GM18868 (cell line): ENCODE measurements at regions not wholly inside any gene's neighbourhood (a gene's known extent, or its start where the extent isn't known, plus 50 kb on each side); places are given as distances from the start of the nearest gene placed in this dataset.

Experiments used
- ATAC-seq: cut with Tn5 transposase; IDR thresholded peaks from one replicate; pipeline ENCODE4 v1.9.1; 2021; ENCODE audit warnings: mild to moderate bottlenecking, moderate library complexity; ENCODE audit not compliant: unreplicated experiment

GRCh38 chrX:10893366-10893765 lies 217.8 kb upstream of the HCCS start:
- ATAC-seq, result no peak

DNA sequence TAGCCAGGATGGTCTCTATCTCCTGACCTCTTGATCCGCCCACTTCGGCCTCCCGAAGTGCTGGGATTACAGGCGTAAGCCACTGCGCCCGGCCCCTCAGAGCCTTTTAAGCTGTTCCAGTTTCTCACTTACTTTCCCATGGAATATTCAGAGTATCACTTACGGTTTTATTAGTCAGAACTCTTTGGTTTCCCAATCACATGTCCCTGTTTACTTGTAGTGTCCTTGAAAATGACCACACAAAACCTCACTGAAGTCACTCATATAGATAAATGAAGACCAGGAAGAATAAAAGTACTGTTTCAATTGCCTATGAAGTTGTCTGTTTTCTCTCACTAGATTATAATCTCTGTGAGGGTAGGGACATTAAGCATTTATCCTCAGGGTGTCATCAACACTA lies 217.2 kb upstream of the HCCS start:
- no peak for ATAC-seq

DNA sequence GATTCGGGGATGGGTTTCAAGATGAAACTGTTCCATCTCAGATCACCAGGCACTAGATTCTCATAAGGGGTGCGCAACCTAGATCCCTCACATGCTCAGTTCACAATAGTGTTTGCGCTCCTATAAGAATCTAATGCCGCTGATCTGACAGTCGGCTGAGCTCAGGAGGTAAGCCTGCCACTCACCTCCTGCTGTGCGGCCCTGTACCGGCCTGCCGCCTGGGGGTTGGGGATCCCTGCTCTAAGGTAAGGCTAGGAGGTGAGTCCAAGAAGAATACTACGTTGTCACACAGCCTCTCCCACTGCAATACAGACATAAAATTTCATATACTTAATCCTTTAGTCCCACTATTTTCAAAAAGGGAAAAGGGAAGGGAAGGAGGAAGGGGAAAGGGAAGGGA lies 213.4 kb upstream of the HCCS start:
- ATAC-seq, result no peak

DNA sequence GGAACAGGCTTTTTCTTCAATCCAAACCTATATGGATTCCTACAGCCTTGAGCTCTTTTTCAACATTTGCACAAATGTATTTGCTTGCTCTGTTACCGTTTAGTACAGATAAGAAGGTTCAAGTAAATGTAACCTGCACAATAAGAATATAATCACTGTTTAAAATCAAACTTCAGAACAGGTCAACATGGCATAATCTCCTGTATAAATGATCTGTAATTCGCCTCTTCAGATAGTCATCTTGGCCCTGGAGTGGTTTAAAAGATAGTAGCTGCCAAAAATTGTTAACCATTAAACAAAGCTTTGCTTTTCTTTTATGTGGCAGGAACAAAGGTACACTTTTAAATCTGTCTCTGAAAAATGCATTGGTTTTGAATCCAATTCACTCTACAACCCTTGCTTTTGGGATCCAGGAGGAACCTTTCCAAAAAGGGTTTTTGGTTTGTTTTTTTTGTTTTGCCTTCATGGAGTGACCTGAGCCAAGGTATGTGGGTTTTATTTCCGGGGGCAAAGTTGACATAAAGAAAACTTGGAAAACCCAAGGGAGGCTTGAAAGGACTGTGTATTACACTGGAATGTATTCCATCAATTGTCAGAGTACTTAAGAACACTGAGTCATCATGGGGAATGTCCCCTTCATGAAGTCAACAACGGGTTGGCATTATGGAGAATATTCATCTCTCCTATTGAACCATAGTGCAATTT lies 210.4 kb upstream of the HCCS start:
- no peak for ATAC-seq

DNA sequence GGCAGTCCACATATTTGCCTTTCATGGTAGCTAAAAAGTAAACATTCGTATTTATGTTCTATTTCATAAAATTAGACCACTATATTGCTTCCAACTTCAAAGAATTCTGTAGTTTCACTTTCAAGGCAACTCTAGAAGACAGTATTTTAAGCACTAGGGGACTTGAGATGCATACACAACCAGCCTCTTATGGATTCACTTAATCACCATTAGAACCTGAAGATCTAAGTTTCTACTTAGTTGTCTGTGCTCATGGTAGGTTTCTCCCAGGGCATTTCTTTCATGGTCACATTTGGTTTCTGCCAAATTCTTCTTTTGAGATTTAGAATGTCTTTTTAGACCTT lies 209.9 kb upstream of the HCCS start:
- no peak for ATAC-seq

GRCh38 chrX:10902001-10902400 lies 209.1 kb upstream of the HCCS start:
- no peak for ATAC-seq

GRCh38 chrX:10903523-10903922 lies 207.6 kb upstream of the HCCS start:
- no peak for ATAC-seq

- no peak for ATAC-seq
These were observed 206.9 kb upstream of the HCCS start for GRCh38 chrX:10904220-10904619.

DNA sequence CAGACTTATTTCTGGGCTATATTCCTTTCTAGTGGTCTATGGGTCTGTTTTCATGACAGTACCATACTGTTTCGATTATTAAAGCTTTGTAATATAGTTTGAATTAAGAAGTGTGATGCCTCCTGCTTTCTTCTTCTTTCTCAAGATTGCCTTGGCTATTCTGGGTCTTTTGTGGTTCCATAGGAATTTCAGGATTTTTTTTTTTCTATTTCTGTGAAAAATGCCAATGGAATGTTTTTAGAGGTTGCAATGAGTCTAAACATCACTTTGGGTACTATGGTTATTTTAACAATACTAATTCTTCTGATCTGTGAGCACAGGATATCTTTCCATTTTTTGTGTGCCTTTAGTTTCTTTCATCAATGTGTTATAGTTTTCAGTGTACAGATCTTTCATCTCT lies 204.3 kb upstream of the HCCS start:
- ATAC-seq, result no peak

GRCh38 chrX:10922159-10922558 lies 189.0 kb upstream of the HCCS start:
- no peak for ATAC-seq

DNA sequence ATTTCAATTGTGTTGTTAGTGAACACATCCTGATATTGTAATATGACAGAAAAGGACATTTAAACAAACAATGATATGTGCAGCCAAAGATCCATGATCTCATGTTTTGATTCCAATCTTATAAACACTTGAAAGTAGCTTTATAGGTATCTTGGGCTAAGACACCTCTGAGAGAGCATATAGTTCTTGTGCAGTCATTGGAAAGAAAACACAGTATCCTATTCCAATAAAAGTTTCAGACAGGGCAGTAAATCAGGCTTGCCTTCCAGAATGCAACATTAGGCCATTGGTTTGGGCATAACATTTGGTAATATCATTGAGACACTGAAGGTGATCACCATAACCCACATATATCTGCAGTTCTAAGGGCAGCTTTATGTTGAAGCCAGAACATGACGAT lies 188.3 kb upstream of the HCCS start:
- no peak for ATAC-seq

DNA sequence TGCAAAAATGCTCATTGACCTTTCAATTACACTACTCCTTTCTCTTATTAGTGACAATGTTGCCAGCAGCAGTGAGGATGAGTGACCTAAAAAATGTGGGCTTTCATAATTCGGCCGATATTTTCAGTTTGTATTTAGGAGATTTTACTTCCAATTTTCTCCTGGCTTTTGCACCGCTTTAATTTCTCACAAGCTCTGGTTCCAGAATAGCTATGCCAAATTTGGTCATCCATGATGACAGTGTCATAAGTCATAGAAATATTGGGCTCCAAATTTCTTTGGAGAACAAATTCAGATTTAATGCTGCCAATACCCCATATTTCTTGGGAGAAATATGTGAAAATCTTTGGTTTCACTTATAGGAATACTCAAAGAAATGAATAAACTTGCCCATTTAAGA lies 187.7 kb upstream of the HCCS start:
- ATAC-seq, result no peak

GRCh38 chrX:10926404-10926803 lies 184.7 kb upstream of the HCCS start:
- ATAC-seq, result no peak

- no peak for ATAC-seq
These were observed 184.2 kb upstream of the HCCS start for GRCh38 chrX:10926891-10927290.

- no peak for ATAC-seq
These were observed 181.4 kb upstream of the HCCS start for GRCh38 chrX:10929747-10930146.

DNA sequence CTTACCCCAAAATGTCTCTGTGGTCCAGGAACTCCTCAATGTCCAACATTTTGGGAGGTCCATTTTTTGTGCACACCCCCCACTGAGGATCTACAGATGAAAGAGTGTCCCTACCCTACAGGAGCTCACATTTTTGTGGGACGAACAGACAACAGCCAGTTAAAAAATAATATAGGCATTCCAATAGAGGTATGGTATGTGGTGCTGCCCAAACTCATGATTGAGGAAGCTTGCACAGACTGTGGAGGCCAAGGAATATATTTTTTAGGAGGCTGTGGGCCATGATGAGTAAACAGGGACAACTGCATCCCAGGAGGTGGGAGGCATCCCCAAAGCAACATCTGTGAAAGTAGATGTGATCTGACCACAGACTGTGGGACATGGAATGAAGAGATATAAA lies 181.0 kb upstream of the HCCS start:
- ATAC-seq, result no peak

DNA sequence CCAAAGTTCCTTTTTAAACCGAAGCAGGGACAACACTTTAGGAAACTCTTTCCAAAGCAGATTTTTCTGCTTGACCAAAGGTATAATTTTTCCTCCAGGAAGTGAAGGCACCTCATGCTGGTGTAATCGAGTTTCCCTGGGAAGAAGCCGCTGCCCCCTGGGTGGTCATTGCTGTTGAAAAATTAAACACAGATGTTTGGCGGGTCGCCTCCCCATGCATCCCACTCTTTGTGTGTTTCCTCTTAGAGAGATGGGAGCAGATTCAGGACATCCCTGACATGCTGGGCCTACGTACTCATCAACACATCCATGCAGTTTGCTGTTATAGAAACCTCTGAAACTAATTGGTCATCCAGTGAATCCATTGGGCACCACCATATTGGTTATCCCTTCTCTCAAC lies 179.2 kb upstream of the HCCS start:
- ATAC-seq, result no peak

- ATAC-seq, result no peak
These were observed 178.2 kb upstream of the HCCS start for GRCh38 chrX:10932842-10933440.

- no peak for ATAC-seq
These were observed 175.6 kb upstream of the HCCS start for GRCh38 chrX:10935501-10935900.

- ATAC-seq, result no peak
These were observed 174.2 kb upstream of the HCCS start for GRCh38 chrX:10936976-10937375.

- no peak for ATAC-seq
These were observed 172.7 kb upstream of the HCCS start for GRCh38 chrX:10938365-10938923.

DNA sequence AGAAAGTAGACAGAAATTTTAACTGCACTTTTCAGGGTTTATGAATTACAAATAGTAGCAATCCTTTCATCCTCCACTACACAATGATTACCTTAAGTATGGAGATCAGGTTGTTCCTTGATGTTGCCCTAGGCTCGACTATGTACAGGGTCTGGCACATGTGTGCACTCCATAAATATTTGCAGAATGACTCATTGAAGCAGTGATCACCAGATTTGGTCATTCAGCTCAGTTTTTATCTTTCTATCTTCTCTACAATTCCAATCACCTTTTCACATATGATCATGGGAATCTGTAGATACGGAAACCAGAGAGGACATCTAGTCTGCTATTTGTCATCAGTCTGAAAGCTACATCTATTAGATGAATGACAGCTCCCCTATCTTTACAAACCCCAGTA lies 171.7 kb upstream of the HCCS start:
- ATAC-seq, result no peak
